Gastroesophageal sphincter (tissue), 3 donors: ENCODE measurements at regions not wholly inside any gene's neighbourhood (a gene's known extent, or its start where the extent isn't known, plus 50 kb on each side); places are given as distances from the start of the nearest gene placed in this dataset.

Experiments
- CTCF ChIP-seq, 4 experiments: fragments of 200-600 bp in 2 of 4; fragments of 450-650 bp in 2 of 4; sonication (generic) in 1 of 4; IDR thresholded peaks; one replicate each; pipeline ENCODE4 v1.5.1; 2017 to 2019; ENCODE audit warnings: antibody characterized with exemption in 4 of 4, mild to moderate bottlenecking in 2 of 4, moderate library complexity in 2 of 4
- POLR2A ChIP-seq, 2 donors: fragments of 450-650 bp; IDR thresholded peaks; one replicate each; pipeline ENCODE4 v1.6.1; 2017; ENCODE audit warnings: antibody characterized with exemption in 2 of 2, mild to moderate bottlenecking in 2 of 2, moderate library complexity in 1 of 2

- TF ChIP-seq POLR2A (IDR thresholded peaks at IDR 0.05) (no peak), CTCF (IDR thresholded peaks at IDR 0.05) (no peak)
These were observed 263.0 kb upstream of the TRIB2 start for GRCh38 chr2:12453731-12454130.
